ENCODE measurements at regions not wholly inside any gene's neighbourhood (a gene's known extent, or its start where the extent isn't known, plus 50 kb on each side); places are given as distances from the start of the nearest gene placed in this dataset.

DNA sequence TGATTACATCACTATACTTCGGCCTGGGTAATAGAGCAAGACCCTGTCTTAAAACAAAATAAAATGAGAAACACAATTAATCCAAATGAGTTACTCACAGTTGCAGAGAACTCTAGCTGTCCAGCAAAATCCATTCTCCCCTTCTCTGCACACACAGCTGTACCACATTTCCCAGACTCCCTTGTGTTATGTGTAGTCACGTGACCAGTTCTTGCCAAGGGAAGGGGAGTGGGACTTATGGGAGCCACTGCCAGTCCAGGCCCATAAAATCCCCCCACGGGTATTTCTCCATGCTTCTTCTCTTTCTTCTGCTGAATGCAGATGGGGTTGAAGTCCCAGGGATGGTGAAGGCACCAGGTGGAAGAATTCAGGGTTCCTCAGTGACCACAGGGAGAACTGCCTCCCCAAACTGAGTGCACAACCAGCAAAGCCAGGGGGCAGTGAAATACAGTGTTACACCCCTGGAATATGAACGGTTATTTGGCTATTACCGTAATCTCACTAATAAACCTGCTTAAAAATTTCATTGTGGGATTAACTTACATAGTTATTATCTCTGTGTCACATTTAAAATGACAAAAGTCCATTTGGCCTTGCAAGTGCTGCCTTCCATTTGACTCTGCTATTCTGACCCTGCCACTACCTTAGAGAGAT lies 85.6 kb upstream of the FMN2 start:
- no peak for TF ChIP-seq POLR2A (IDR thresholded peaks at IDR 0.05)
- TF ChIP-seq, protein P1, sequence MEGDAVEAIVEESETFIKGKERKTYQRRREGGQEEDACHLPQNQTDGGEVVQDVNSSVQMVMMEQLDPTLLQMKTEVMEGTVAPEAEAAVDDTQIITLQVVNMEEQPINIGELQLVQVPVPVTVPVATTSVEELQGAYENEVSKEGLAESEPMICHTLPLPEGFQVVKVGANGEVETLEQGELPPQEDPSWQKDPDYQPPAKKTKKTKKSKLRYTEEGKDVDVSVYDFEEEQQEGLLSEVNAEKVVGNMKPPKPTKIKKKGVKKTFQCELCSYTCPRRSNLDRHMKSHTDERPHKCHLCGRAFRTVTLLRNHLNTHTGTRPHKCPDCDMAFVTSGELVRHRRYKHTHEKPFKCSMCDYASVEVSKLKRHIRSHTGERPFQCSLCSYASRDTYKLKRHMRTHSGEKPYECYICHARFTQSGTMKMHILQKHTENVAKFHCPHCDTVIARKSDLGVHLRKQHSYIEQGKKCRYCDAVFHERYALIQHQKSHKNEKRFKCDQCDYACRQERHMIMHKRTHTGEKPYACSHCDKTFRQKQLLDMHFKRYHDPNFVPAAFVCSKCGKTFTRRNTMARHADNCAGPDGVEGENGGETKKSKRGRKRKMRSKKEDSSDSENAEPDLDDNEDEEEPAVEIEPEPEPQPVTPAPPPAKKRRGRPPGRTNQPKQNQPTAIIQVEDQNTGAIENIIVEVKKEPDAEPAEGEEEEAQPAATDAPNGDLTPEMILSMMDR (IDR thresholded peaks at IDR 0.05) = no peak
